H1 (cell line): ENCODE measurements at regions not wholly inside any gene's neighbourhood (a gene's known extent, or its start where the extent isn't known, plus 50 kb on each side); places are given as distances from the start of the nearest gene placed in this dataset.

Source experiments
- CTCF ChIA-PET: fragments of 300-600 bp; sonication (Branson Sonifier 250); formaldehyde crosslinking; loops from one replicate; lab custom pipeline; 2021; ENCODE audit not compliant: partially characterized antibody; lab: Charles Lee
- POLR2A ChIA-PET: fragments of 300-600 bp; sonication (Branson Sonifier 250); formaldehyde crosslinking; loops from one replicate; lab custom pipeline; 2021; ENCODE audit warnings: inconsistent platforms; ENCODE audit not compliant: partially characterized antibody; lab: Charles Lee
- DNase-seq, 2 experiments: peaks; one replicate each; pipeline versions ENCODE4 v3.0.0 to v3.0.0-alpha.2; 2010 to 2022; ENCODE audit warnings: low spot score in 2 of 2, low read depth in 1 of 2, mixed read lengths in 1 of 2
- FAIRE-seq: peaks from 2 replicates; lab custom pipeline; 2011; peaks lifted over from hg19 to GRCh38; lab: Jason Lieb, UNC
- H2AFZ ChIP-seq: 2 replicates; pipeline ENCODE4 v1.8.1; 2012; ENCODE audit warnings: low read length, inconsistent platforms
- H2AK5ac ChIP-seq: 2 replicates; pipeline ENCODE4 v1.6.1; 2013; ENCODE audit warnings: low read depth, low read length
- H2BK120ac ChIP-seq: replicated peaks from 2 replicates; pipeline ENCODE3; 2013; ENCODE audit warnings: low read depth, low read length, inconsistent platforms
- H2BK12ac ChIP-seq: 2 replicates; pipeline ENCODE4 v1.6.1; 2013; ENCODE audit warnings: low read depth, low read length
- H2BK15ac ChIP-seq: 2 replicates; pipeline ENCODE4 v1.6.1; 2013; ENCODE audit warnings: low read length
- H2BK20ac ChIP-seq: 2 replicates; pipeline ENCODE4 v1.6.1; 2013; ENCODE audit warnings: low read length
- H2BK5ac ChIP-seq: 2 replicates; pipeline ENCODE4 v1.6.1; 2013; ENCODE audit warnings: low read depth, low read length
- H3K14ac ChIP-seq: 2 replicates; pipeline ENCODE4 v1.6.1; 2013; ENCODE audit warnings: inconsistent platforms; ENCODE audit not compliant: insufficient read length
- H3K18ac ChIP-seq: 2 replicates; pipeline ENCODE4 v1.6.1; 2013; ENCODE audit warnings: low read length; ENCODE audit errors: extremely low read depth
- H3K23ac ChIP-seq: 2 replicates; pipeline ENCODE4 v1.6.1; 2013; ENCODE audit warnings: inconsistent platforms; ENCODE audit not compliant: insufficient read length
- H3K23me2 ChIP-seq: 2 replicates; pipeline ENCODE4 v1.6.1; 2013; ENCODE audit warnings: low read depth, low read length
- H3K27ac ChIP-seq: 2 replicates; pipeline ENCODE4 v1.6.1; 2011; ENCODE audit warnings: low read depth, low read length, inconsistent platforms
- H3K27me3 ChIP-seq, 4 experiments: replicated peaks in 1 of 4; 1 replicate in 1 of 4; 2 replicates in 3 of 4; pipeline versions ENCODE4 v1.6.1 to v1.8.1; 2011 to 2013; ENCODE audit warnings: low read length in 3 of 4, mild to moderate bottlenecking in 3 of 4, inconsistent platforms in 2 of 4, mixed read lengths in 2 of 4, moderate library complexity in 1 of 4; ENCODE audit not compliant: control insufficient read depth in 3 of 4, insufficient read depth in 3 of 4; ENCODE audit errors: extremely low read depth in 1 of 4
- H3K36me3 ChIP-seq, 4 experiments: 2 replicates each; pipeline versions ENCODE4 v1.6.1 to v1.8.1; 2011 to 2013; ENCODE audit warnings: mild to moderate bottlenecking in 4 of 4, low read length in 3 of 4, moderate library complexity in 2 of 4, control low read depth in 1 of 4, inconsistent platforms in 1 of 4; ENCODE audit not compliant: insufficient read depth in 4 of 4, control insufficient read depth in 2 of 4
- H3K4ac ChIP-seq: replicated peaks from 2 replicates; pipeline ENCODE3; 2013; ENCODE audit warnings: low read length, low read depth, mixed read lengths, inconsistent platforms; ENCODE audit not compliant: insufficient read length
- H3K4me1 ChIP-seq, 4 experiments: replicated peaks in 1 of 4; 1 replicate in 1 of 4; 2 replicates in 3 of 4; pipeline versions ENCODE4 v1.6.1 to v1.8.1; 2011 to 2013; ENCODE audit warnings: low read length in 3 of 4, inconsistent platforms in 2 of 4, mixed read lengths in 1 of 4; ENCODE audit not compliant: insufficient read depth in 4 of 4, control insufficient read depth in 3 of 4
- H3K4me2 ChIP-seq, 2 experiments: 2 replicates each; pipeline versions ENCODE4 v1.6.1 to v1.8.1; 2011 to 2013; ENCODE audit warnings: low read depth in 2 of 2, low read length in 2 of 2, control low read depth in 1 of 2, inconsistent platforms in 1 of 2, mild to moderate bottlenecking in 1 of 2; ENCODE audit not compliant: insufficient read depth in 1 of 2
- H3K4me3 ChIP-seq, 4 experiments: fragments of 200-600, 300-600 bp in 1 of 4; sonication (generic), shearing (Covaris generic), sonication (Bioruptor Twin) in 1 of 4; 2 replicates each; pipeline versions ENCODE4 v1.5.1 to v1.8.1; 2011 to 2016; ENCODE audit warnings: low read length in 4 of 4, low read depth in 3 of 4, control low read depth in 2 of 4, inconsistent platforms in 2 of 4, mild to moderate bottlenecking in 2 of 4, mixed read lengths in 1 of 4, moderate library complexity in 1 of 4; ENCODE audit not compliant: insufficient read depth in 2 of 4; ENCODE audit errors: extremely low read depth in 1 of 4
- H3K56ac ChIP-seq: replicated peaks from 2 replicates; pipeline ENCODE3; 2013; ENCODE audit warnings: low read depth, mild to moderate bottlenecking, mixed read lengths, low read length, inconsistent platforms; ENCODE audit not compliant: insufficient read length
- H3K79me1 ChIP-seq: 2 replicates; pipeline ENCODE4 v1.6.1; 2013; ENCODE audit warnings: low read depth, low read length, control low read depth
- H3K79me2 ChIP-seq, 2 experiments: 2 replicates each; pipeline versions ENCODE4 v1.6.1 to v1.8.1; 2012 to 2013; ENCODE audit warnings: low read length in 2 of 2, mild to moderate bottlenecking in 2 of 2, inconsistent platforms in 1 of 2; ENCODE audit not compliant: insufficient read depth in 2 of 2, control insufficient read depth in 1 of 2
- H3K9ac ChIP-seq, 4 experiments: replicated peaks in 1 of 4; 1 replicate in 1 of 4; 2 replicates in 3 of 4; pipeline versions ENCODE4 v1.6.1 to v1.8.1; 2011 to 2013; ENCODE audit warnings: low read depth in 3 of 4, low read length in 3 of 4, control low read depth in 2 of 4, mild to moderate bottlenecking in 2 of 4, moderate library complexity in 2 of 4, inconsistent platforms in 1 of 4; ENCODE audit errors: extremely low read depth in 1 of 4
- H3K9me3 ChIP-seq, 2 experiments: 2 replicates each; pipeline versions ENCODE4 v1.6.1 to v1.8.1; 2012 to 2013; ENCODE audit warnings: mild to moderate bottlenecking in 2 of 2, moderate library complexity in 2 of 2, control low read depth in 1 of 2, inconsistent platforms in 1 of 2, low read depth in 1 of 2, low read length in 1 of 2, mixed read lengths in 1 of 2; ENCODE audit not compliant: insufficient read depth in 2 of 2
- H4K20me1 ChIP-seq, 2 experiments: replicated peaks in 1 of 2; 2 replicates each; pipeline versions ENCODE3 to v1.8.1; 2011 to 2013; ENCODE audit warnings: inconsistent platforms in 2 of 2, low read length in 2 of 2, mild to moderate bottlenecking in 1 of 2; ENCODE audit not compliant: insufficient read depth in 2 of 2, control insufficient read depth in 1 of 2
- H4K5ac ChIP-seq: 2 replicates; pipeline ENCODE4 v1.6.1; 2013; ENCODE audit warnings: low read length, low read depth, mixed read lengths, inconsistent platforms; ENCODE audit not compliant: insufficient read length
- H4K8ac ChIP-seq: 2 replicates; pipeline ENCODE4 v1.8.0; 2013; ENCODE audit warnings: mild to moderate bottlenecking, moderate library complexity, low read length, inconsistent platforms; ENCODE audit not compliant: insufficient read depth; ENCODE audit errors: extremely low read depth
- H4K91ac ChIP-seq: replicated peaks from 2 replicates; pipeline ENCODE3; 2013; ENCODE audit warnings: low read length, mixed read lengths, inconsistent platforms; ENCODE audit not compliant: insufficient read length
- BACH1 ChIP-seq: IDR thresholded peaks from 2 replicates; pipeline ENCODE4 v1.6.1; 2012; ENCODE audit warnings: low read length, improper control_type of control experiment
- CTBP2 ChIP-seq: IDR thresholded peaks from 2 replicates; pipeline ENCODE4 v1.7.0; 2011; ENCODE audit warnings: borderline replicate concordance, mild to moderate bottlenecking, moderate library complexity, mixed read lengths, low read length; ENCODE audit not compliant: insufficient read depth, insufficient read length
- FOSL1 ChIP-seq: IDR thresholded peaks from 2 replicates; pipeline ENCODE4 v1.6.1; 2011; ENCODE audit warnings: mild to moderate bottlenecking, low read depth, low read length, moderate library complexity; ENCODE audit not compliant: insufficient read depth
- JUN ChIP-seq: IDR thresholded peaks from 2 replicates; pipeline ENCODE4 v1.6.1; 2011; ENCODE audit warnings: low read depth, mild to moderate bottlenecking, improper control_type of control experiment, low read length
- KDM1A ChIP-seq: fragments of 200-600, 300-600 bp; sonication (generic); IDR thresholded peaks from 2 replicates; pipeline ENCODE4 v1.7.1; 2016; ENCODE audit warnings: mild to moderate bottlenecking, low read length, borderline replicate concordance
- NRF1 ChIP-seq: IDR thresholded peaks from 2 replicates; pipeline ENCODE4 v1.6.1; 2011; ENCODE audit warnings: mild to moderate bottlenecking, low read depth, low read length, improper control_type of control experiment
- RXRA ChIP-seq: IDR thresholded peaks from 2 replicates; pipeline ENCODE4 v1.6.1; 2011; ENCODE audit warnings: low read depth, mild to moderate bottlenecking, low read length, moderate library complexity; ENCODE audit not compliant: insufficient read depth
- SIN3A ChIP-seq, 2 experiments: IDR thresholded peaks in 1 of 2; conservative IDR thresholded peaks in 1 of 2; 2 replicates each; pipeline ENCODE4 v1.6.1; 2011 to 2012; ENCODE audit warnings: low read length in 2 of 2, improper control_type of control experiment in 1 of 2, low read depth in 1 of 2, mild to moderate bottlenecking in 1 of 2
- SIX5 ChIP-seq: IDR thresholded peaks from 2 replicates; pipeline ENCODE4 v1.6.1; 2011; ENCODE audit warnings: mild to moderate bottlenecking, low read depth, low read length
- SP2 ChIP-seq: IDR thresholded peaks from 2 replicates; pipeline ENCODE4 v1.6.1; 2012; ENCODE audit warnings: mild to moderate bottlenecking, low read length, inconsistent platforms
- TCF12 ChIP-seq: IDR thresholded peaks from 2 replicates; pipeline ENCODE4 v1.6.1; 2011; ENCODE audit warnings: low read depth, mild to moderate bottlenecking, low read length
- WGBS, 2 experiments: shearing (Covaris generic) in 1 of 2; methylation state at CpG; one replicate each; pipeline versions ENCODE4 v1.1.6 to v1.1.7; 2013 to 2015; ENCODE audit warnings: low lambda C conversion rate in 2 of 2, mixed read lengths in 2 of 2, inconsistent platforms in 1 of 2, low coverage in 1 of 2, missing lambda C conversion rate in 1 of 2; ENCODE audit not compliant: insufficient replicate concordance in 2 of 2, insufficient coverage in 1 of 2, insufficient read length in 1 of 2; ENCODE audit errors: extremely low coverage in 1 of 2, missing lambda C conversion rate in 1 of 2; 5-methylcytosine and 5-hydroxymethylcytosine counted together

GRCh38 chr14:101005447-101005846, 101.9 kb upstream of the RTL1 start:
- Histone ChIP-seq H3K23ac (no peak overlapping the region), H3K14ac (no peak overlapping the region), H2AFZ (no peak overlapping the region), H3K9me3 (no peaks in the 10 kb centered on the region), H3K4me3 (no peak overlapping the region), H3K79me2 (no peaks in the 10 kb centered on the region), H3K4me1 (no peaks in the 10 kb centered on the region), H3K27ac (no peak overlapping the region), H3K56ac (no peak overlapping the region), H4K20me1 (no peaks in the 10 kb centered on the region), H4K91ac (no peak overlapping the region), H3K36me3 (no peaks in the 10 kb centered on the region), H4K5ac (no peak overlapping the region), H3K79me1 (no peaks in the 10 kb centered on the region), H3K27me3 (no peaks in the 10 kb centered on the region), H3K9ac (no peak overlapping the region), H2AK5ac (no peak overlapping the region), H2BK15ac (no peak overlapping the region), H2BK5ac (no peak overlapping the region), H2BK20ac (no peak overlapping the region), H3K4me2 (no peak overlapping the region), H2BK12ac (no peak overlapping the region), H2BK120ac (no peak overlapping the region), H3K23me2 (no peaks in the 10 kb centered on the region), H4K8ac (no peak overlapping the region), H3K18ac (no peak overlapping the region), H3K4ac (no peak overlapping the region)
- TF ChIP-seq FOSL1, result no peak
- no peak for TF ChIP-seq CTBP2
- TF ChIP-seq JUN, result no peak
- TF ChIP-seq SIN3A (conservative IDR thresholded peaks at IDR 0.05 in 1 of 2, IDR thresholded peaks at IDR 0.05 in 1 of 2; ENCODE audit: low read depth in 1 of 2, low read length in 2 of 2), result no peak
- no peak for TF ChIP-seq SIX5
- no peak for TF ChIP-seq NRF1
- TF ChIP-seq BACH1, result no peak
- no peak for TF ChIP-seq KDM1A
- no peak for TF ChIP-seq SP2
- TF ChIP-seq TCF12, result no peak
- TF ChIP-seq RXRA, result no peak
- POLR2A ChIA-PET, result no interaction called here
- WGBS, 2 experiments, result 95% methylated on average over 10 of the region's 10 CpGs; no CpG with 5 or more reads in 1 of the 2 experiments
- DNase-seq (peak in 1 of 2 experiments; percentile 35), FAIRE-seq (no peak)
- CTCF ChIA-PET, result interaction anchor here (0.6 to 0.8 kb wide), 2 partner anchors 105 to 729 kb away, joined by 3 read pairs; no protein-coding TSS in a partner anchor
